ENCODE measurements at regions not wholly inside any gene's neighbourhood (a gene's known extent, or its start where the extent isn't known, plus 50 kb on each side); places are given as distances from the start of the nearest gene placed in this dataset.
"Not testable (repeated sequence)": the region's sequence is repeated elsewhere in the genome, so short reads cannot be mapped to it uniquely, and the experiment has no call there.

DNA sequence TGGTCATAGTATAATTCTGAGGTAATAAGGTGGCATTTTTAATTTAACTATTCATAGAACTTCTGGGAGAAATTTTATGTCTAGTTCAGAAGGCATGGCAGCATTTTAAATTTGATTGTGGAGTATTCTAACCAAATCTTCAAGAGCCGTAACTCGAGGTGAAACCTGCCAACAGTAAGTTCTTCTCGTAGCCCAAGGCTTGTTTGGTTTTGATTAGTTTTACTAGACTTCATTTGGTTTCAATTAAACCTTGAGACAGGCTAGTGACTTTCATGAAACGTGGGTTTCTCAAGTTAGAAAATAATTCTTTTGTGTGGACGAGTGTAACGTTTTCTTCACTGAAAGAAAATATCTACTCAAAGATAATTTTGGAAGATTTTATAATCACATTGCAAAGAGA is 395.5 kb downstream of the USP25 start:
- Histone ChIP-seq H3K27me3 (ENCODE audit: control insufficient read depth, insufficient read depth, low read length, poor library complexity, severe bottlenecking) (no peaks in the 10 kb centered on the region), H3K4me1 (ENCODE audit: control insufficient read depth, insufficient read depth, low read length) (no peaks in the 10 kb centered on the region), H3K36me3 (ENCODE audit: control insufficient read depth, insufficient read depth, low read length) (no peaks in the 10 kb centered on the region), H3K9me3 (ENCODE audit: control insufficient read depth, low read length) (no peaks in the 10 kb centered on the region), H3K4me3 (ENCODE audit: insufficient read depth, low read depth, low read length) (no peak overlapping the region), H3K27ac (ENCODE audit: insufficient read depth, low read depth, low read length, poor library complexity, severe bottlenecking) (no peak overlapping the region)
- 90 to 98% methylated on average over 4 of the region's 6 CpGs for WGBS, 2 experiments

DNA sequence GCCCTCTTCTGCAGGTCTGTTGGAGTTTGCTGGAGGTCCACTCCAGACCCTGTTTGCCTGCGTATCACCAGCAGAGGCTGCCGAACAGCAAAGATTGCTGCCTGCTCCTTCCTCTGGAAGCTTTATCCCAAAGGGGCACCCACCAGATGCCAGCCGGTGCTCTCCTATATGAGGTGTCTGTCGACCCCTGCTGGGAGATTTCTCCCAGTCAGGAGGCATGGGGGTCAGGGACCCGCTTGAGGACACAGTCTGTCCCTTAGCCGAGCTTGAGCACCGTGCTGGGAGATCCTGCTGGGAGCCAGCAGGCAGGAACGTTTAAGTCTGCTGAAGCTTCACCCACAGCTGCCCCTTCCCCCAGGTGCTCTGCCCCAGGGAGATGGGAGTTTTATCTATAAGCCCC is 402.7 kb downstream of the USP25 start:
- not testable (repeated sequence) for H3K27ac ChIP-seq (ENCODE audit: insufficient read depth, low read depth, low read length, poor library complexity, severe bottlenecking); H3K9me3 ChIP-seq (ENCODE audit: control insufficient read depth, low read length); H3K4me3 ChIP-seq (ENCODE audit: insufficient read depth, low read depth, low read length); H3K4me1 ChIP-seq (ENCODE audit: control insufficient read depth, insufficient read depth, low read length); H3K36me3 ChIP-seq (ENCODE audit: control insufficient read depth, insufficient read depth, low read length); H3K27me3 ChIP-seq (ENCODE audit: control insufficient read depth, insufficient read depth, low read length, poor library complexity, severe bottlenecking)
- 94% methylated on average over 8 of the region's 8 CpGs for WGBS, 2 experiments

DNA sequence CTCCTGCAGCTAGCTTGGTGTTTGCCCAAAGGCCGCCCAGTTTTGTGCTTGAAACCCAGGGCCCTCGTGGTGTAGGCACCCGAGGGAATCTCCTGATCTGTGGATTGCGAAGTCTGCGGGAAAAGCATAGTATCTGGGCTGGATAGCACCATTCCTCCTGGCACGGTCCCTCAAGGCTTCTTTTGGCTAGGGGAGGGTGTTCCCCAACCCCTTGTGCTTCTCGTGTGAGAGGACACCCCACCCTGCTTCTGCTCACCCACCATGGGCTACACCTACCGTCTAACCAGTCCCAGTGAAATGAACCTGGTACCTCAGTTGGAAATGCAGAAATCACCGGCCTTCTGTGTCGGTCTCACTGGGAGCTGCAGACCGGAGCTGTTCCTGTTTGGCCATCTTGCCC is 403.5 kb downstream of the USP25 start:
- 92 to 93% methylated on average over 11 of the region's 11 CpGs for WGBS, 2 experiments
- no peak overlapping the region for H3K4me3 ChIP-seq (ENCODE audit: insufficient read depth, low read depth, low read length)
- H3K9me3 ChIP-seq (ENCODE audit: control insufficient read depth, low read length): no peaks in the 10 kb centered on the region
- no peaks in the 10 kb centered on the region for H3K27me3 ChIP-seq (ENCODE audit: control insufficient read depth, insufficient read depth, low read length, poor library complexity, severe bottlenecking)
- no peaks in the 10 kb centered on the region for H3K4me1 ChIP-seq (ENCODE audit: control insufficient read depth, insufficient read depth, low read length)
- H3K27ac ChIP-seq (ENCODE audit: insufficient read depth, low read depth, low read length, poor library complexity, severe bottlenecking): no peak overlapping the region
- no peaks in the 10 kb centered on the region for H3K36me3 ChIP-seq (ENCODE audit: control insufficient read depth, insufficient read depth, low read length)

DNA sequence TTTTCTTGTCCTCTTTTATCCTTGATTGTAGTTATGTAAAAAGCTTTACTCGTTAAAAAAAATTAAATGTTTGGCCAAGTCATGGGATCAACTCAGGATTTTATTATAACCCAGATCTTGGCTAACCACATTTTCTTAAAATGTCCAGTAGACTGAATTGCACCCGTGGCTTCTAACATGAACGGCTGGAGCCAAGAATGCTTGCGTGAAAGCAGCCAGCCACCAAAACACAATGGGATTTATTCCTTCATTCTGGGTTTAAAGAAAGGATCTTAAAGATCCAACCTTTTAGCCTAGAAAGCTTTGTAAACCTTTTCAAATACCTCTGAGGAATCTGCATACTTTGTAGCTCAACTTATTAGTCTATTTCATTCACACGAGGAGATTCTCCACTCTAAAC is 404.4 kb downstream of the USP25 start:
- no peaks in the 10 kb centered on the region for H3K9me3 ChIP-seq (ENCODE audit: control insufficient read depth, low read length)
- H3K4me3 ChIP-seq (ENCODE audit: insufficient read depth, low read depth, low read length): no peak overlapping the region
- H3K36me3 ChIP-seq (ENCODE audit: control insufficient read depth, insufficient read depth, low read length): no peaks in the 10 kb centered on the region
- 82 to 86% methylated on average over 5 of the region's 5 CpGs for WGBS, 2 experiments
- H3K27me3 ChIP-seq (ENCODE audit: control insufficient read depth, insufficient read depth, low read length, poor library complexity, severe bottlenecking): no peaks in the 10 kb centered on the region
- H3K27ac ChIP-seq (ENCODE audit: insufficient read depth, low read depth, low read length, poor library complexity, severe bottlenecking): no peak overlapping the region
- no peaks in the 10 kb centered on the region for H3K4me1 ChIP-seq (ENCODE audit: control insufficient read depth, insufficient read depth, low read length)

DNA sequence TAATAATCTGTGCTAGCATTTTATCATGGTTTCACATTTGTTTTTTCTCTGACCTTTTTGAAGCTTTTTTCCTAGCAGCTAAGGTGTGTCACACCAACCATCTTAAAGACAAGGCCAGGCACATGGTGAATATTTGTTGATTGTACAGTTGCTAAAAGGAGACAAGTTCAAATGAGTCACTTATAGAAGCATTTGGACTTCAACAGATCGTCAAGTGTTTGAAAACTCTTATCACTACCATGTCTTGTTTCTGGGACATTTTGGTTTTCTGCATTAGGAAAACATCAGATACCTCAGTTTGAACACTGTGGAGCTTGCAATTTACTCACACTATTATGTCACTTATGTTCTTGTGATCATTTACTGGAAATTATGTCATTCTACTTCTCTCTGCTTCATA is 407.3 kb downstream of the USP25 start:
- H3K36me3 ChIP-seq (ENCODE audit: control insufficient read depth, insufficient read depth, low read length): no peaks in the 10 kb centered on the region
- no peaks in the 10 kb centered on the region for H3K4me1 ChIP-seq (ENCODE audit: control insufficient read depth, insufficient read depth, low read length)
- H3K27ac ChIP-seq (ENCODE audit: insufficient read depth, low read depth, low read length, poor library complexity, severe bottlenecking): no peak overlapping the region
- no peaks in the 10 kb centered on the region for H3K27me3 ChIP-seq (ENCODE audit: control insufficient read depth, insufficient read depth, low read length, poor library complexity, severe bottlenecking)
- H3K9me3 ChIP-seq (ENCODE audit: control insufficient read depth, low read length): no peaks in the 10 kb centered on the region
- no peak overlapping the region for H3K4me3 ChIP-seq (ENCODE audit: insufficient read depth, low read depth, low read length)
- 96 to 100% methylated on average over 1 of the region's 1 CpG for WGBS, 2 experiments

DNA sequence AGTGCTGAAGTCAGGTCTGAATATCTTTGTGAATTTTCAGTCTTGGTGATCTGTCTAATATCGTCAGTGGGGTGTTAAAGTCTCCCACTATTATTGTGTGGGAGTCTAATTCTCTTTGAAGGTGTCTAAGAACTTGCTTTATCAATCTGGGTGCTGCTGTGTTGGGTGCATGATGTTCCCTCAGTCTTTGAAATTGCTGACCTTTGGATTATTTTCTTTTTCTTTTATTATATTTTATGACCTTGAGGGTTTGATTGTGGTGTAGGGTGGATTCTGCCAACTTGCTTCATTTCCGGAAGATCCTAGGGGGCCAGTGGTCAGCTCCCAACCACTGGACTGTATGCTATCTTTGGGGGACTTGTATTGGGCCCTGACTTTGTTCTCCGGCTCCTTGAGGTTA is 415.3 kb downstream of the USP25 start:
- Histone ChIP-seq H3K9me3 (ENCODE audit: control insufficient read depth, low read length) (no peaks in the 10 kb centered on the region), H3K4me3 (ENCODE audit: insufficient read depth, low read depth, low read length) (no peak overlapping the region), H3K4me1 (ENCODE audit: control insufficient read depth, insufficient read depth, low read length) (no peaks in the 10 kb centered on the region), H3K36me3 (ENCODE audit: control insufficient read depth, insufficient read depth, low read length) (no peaks in the 10 kb centered on the region), H3K27ac (ENCODE audit: insufficient read depth, low read depth, low read length, poor library complexity, severe bottlenecking) (no peak overlapping the region), H3K27me3 (ENCODE audit: control insufficient read depth, insufficient read depth, low read length, poor library complexity, severe bottlenecking) (no peaks in the 10 kb centered on the region)
- WGBS, 2 experiments: 94 to 96% methylated on average over 3 of the region's 3 CpGs

DNA sequence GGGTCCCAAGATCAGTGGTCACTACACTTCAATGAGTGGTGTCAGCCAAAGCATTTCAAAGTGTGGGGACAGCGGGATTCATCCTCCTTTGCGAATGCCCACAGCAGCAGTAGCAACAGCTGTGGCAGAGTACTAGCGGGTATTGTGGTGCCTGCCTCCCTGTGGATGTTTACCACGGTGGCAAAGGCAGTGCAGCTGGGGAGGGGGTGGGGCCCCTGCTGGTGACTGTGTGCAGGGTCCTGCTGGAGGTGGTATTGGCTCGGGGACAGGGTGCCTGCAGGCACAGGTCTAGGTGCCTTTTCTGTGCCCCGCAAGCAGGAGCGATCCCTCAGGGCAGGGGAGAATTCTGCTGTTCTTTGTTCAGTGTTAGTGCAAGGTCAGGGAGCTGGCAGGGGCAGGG is 415.7 kb downstream of the USP25 start:
- 91 to 93% methylated on average over 7 of the region's 7 CpGs for WGBS, 2 experiments
- Histone ChIP-seq H3K9me3 (ENCODE audit: control insufficient read depth, low read length) (no peaks in the 10 kb centered on the region), H3K4me3 (ENCODE audit: insufficient read depth, low read depth, low read length) (no peak overlapping the region), H3K27ac (ENCODE audit: insufficient read depth, low read depth, low read length, poor library complexity, severe bottlenecking) (no peak overlapping the region), H3K4me1 (ENCODE audit: control insufficient read depth, insufficient read depth, low read length) (no peaks in the 10 kb centered on the region), H3K36me3 (ENCODE audit: control insufficient read depth, insufficient read depth, low read length) (no peaks in the 10 kb centered on the region), H3K27me3 (ENCODE audit: control insufficient read depth, insufficient read depth, low read length, poor library complexity, severe bottlenecking) (no peaks in the 10 kb centered on the region)

DNA sequence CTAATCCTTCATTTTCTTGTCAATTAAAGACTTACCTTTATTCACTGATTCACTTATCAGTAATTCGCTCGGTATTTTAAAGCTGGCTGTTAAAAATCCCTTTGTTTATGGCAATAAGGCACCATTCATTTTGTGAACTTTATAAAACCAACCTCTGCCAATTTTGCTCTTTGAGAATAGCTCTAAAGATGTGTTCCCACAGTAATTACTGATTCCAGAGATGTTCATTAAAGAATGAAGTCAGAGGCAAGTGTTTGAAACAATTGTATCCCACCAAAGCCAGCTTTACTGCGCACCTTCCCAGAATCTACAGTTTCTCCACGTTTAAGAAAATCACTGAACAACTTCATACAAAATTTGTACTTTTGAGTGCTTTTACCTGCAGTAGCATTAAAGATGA is 424.5 kb downstream of the USP25 start:
- no peaks in the 10 kb centered on the region for H3K9me3 ChIP-seq (ENCODE audit: control insufficient read depth, low read length)

DNA sequence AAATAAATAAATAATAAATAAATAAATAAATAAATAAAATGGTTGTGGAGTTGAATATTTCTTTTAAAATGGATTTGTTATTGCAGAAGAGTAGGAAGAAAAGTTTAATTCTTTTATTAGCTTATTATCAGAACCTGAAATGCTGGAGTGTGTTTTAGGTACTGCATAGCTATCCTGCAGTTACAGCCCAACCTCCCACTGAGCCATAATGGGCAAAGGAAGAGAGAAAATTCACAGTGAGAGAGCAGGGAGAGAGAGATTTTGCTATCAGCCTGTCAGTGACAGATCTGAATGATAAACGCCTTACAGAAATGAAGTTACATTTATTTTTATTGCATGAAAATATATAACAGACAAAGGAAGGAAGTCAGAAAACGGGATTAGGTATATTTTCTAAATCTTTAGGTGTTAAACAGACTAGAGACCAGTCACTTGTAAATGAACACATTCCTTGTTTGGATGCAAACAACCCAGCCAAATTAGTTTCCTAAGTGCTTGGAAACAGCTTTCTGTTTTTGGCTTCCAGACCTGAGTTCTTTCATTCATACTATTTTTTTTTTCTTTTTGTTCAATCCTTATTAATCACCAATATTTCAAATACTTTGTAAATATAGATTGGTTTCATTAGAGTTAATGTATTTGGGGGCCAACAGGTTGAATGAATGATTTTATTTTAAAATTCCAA is 425.3 kb downstream of the USP25 start:
- Histone ChIP-seq H3K4me3 (ENCODE audit: insufficient read depth, low read depth, low read length) (no peak overlapping the region), H3K27me3 (ENCODE audit: control insufficient read depth, insufficient read depth, low read length, poor library complexity, severe bottlenecking) (no peaks in the 10 kb centered on the region), H3K9me3 (ENCODE audit: control insufficient read depth, low read length) (no peaks in the 10 kb centered on the region), H3K27ac (ENCODE audit: insufficient read depth, low read depth, low read length, poor library complexity, severe bottlenecking) (no peak overlapping the region), H3K36me3 (ENCODE audit: control insufficient read depth, insufficient read depth, low read length) (no peaks in the 10 kb centered on the region), H3K4me1 (ENCODE audit: control insufficient read depth, insufficient read depth, low read length) (peaks cover 5% of the 10 kb centered on the region)
- WGBS, 2 experiments: 38 to 60% methylated on average over 1 to 2 of the region's 2 CpGs

More for the DNA sequence above, 424.5 kb downstream of the USP25 start:
- peaks cover 5% of the 10 kb centered on the region for H3K4me1 ChIP-seq (ENCODE audit: control insufficient read depth, insufficient read depth, low read length)
- H3K27me3 ChIP-seq (ENCODE audit: control insufficient read depth, insufficient read depth, low read length, poor library complexity, severe bottlenecking): no peaks in the 10 kb centered on the region
- H3K27ac ChIP-seq (ENCODE audit: insufficient read depth, low read depth, low read length, poor library complexity, severe bottlenecking): no peak overlapping the region
- no peak overlapping the region for H3K4me3 ChIP-seq (ENCODE audit: insufficient read depth, low read depth, low read length)
- WGBS, 2 experiments: 92 to 93% methylated on average over 4 of the region's 4 CpGs
- H3K36me3 ChIP-seq (ENCODE audit: control insufficient read depth, insufficient read depth, low read length): no peaks in the 10 kb centered on the region

DNA sequence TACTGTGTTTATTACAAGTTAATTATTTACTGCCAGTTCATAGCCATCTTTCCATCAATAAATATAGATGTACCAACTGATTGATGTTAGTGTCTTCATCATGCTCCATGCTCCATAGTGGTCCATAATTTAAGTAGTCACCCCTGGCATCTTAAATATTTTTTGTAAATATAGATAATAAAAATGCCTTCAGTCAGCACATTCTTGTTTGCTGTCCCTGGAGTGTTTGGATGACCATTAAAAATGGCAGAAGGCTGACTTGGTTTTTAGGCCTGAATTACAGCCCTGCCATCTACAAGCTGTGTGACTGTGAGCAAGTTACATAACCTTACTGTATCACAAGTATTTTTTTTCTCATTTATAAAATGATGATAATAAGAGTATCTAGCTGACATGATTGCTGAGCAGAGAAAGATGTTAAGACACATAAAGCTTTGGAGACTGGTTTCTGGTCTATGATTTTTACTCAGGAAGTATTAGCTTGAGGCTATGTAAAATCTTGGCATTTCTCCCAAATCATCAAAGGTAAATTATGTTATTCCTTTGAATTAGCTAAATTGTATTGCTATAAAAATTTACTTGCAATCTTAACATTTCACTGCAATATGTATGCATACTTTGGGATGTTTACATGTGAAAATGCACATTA is 427.2 kb downstream of the USP25 start:
- H3K36me3 ChIP-seq (ENCODE audit: control insufficient read depth, insufficient read depth, low read length): no peaks in the 10 kb centered on the region
- H3K9me3 ChIP-seq (ENCODE audit: control insufficient read depth, low read length): no peaks in the 10 kb centered on the region
- peaks cover 5% of the 10 kb centered on the region for H3K4me1 ChIP-seq (ENCODE audit: control insufficient read depth, insufficient read depth, low read length)
- no peaks in the 10 kb centered on the region for H3K27me3 ChIP-seq (ENCODE audit: control insufficient read depth, insufficient read depth, low read length, poor library complexity, severe bottlenecking)
- H3K27ac ChIP-seq (ENCODE audit: insufficient read depth, low read depth, low read length, poor library complexity, severe bottlenecking): no peak overlapping the region
- no peak overlapping the region for H3K4me3 ChIP-seq (ENCODE audit: insufficient read depth, low read depth, low read length)

Data from ectodermal cell (in vitro differentiated cells).